Fibroblast of skin of back (primary cell): ENCODE measurements at regions not wholly inside any gene's neighbourhood (a gene's known extent, or its start where the extent isn't known, plus 50 kb on each side); places are given as distances from the start of the nearest gene placed in this dataset.

ENCODE experiments used
- DNase-seq: peaks from one replicate; pipeline ENCODE4 v3.0.0-alpha.2; 2013

- no peak for DNase-seq
These were observed 473.9 kb upstream of the EEF2KMT start for GRCh38 chr16:5571446-5571845.

- no peak for DNase-seq
These were observed 464.2 kb upstream of the EEF2KMT start for GRCh38 chr16:5561800-5562199.

DNA sequence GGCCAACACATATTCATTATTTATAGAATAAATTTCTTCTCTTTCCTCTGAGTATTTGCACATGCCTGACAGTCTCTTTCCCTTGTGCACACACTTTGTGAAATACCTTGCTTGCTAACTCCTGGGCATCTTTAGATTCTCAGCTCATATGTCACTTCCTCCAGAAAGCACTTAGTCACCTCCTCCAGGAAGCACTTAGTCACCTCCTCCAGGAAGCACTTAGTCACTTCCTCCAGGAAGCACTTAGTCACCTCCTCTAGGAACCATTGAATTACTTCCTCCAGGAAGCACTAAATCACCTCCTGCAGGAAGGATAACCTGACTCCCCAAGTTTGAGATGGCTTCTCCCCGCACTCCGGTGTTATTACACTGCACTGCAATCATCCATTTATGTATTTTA, 462.5 kb upstream of the EEF2KMT start:
- DNase-seq = no peak

DNA sequence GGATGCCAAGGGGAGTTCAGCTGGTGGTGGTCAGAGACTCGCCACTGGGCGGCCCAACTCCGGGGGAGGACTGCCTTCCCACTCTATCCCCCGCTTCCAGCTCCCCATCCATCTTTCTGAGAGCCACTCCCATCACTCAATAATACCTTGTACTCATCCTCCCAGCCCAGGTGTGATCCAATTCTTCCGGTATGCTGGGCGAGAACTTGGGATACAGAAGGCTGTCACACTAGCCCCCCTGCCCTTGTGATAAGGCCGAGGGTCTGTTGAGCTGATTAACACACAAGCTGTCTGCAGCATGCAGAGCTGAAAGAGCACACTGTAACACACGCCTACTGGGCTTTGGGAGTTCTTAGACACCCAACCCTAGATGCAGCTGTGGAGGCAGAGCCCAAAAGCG, 460.4 kb upstream of the EEF2KMT start:
- no peak for DNase-seq

- no peak for DNase-seq
These were observed 459.9 kb upstream of the EEF2KMT start for GRCh38 chr16:5557448-5557847.

GRCh38 chr16:5556158-5556810, 458.7 kb upstream of the EEF2KMT start:
- no peak for DNase-seq

GRCh38 chr16:5551909-5552308, 454.3 kb upstream of the EEF2KMT start:
- no peak for DNase-seq

- no peak for DNase-seq
These were observed 452.2 kb upstream of the EEF2KMT start for GRCh38 chr16:5549802-5550201.

DNA sequence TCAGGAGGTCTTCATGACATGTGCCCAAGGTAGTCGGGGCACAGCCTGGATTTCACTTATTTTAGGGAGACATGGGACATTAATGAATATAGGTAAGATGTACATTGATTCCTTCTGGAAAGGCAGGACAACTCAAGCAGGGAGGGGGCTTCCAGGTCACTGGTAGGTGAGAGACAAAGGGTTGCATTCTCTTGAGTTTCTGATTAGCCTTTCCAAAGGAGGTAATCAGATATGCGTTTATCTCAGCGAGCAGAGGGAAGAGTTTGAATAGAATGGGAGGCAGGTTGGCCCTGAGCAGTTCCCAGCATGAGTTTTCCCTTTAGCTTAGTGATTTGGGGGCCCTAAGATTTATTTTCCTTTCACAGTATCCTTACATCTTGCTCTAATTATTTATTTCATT, 443.8 kb upstream of the EEF2KMT start:
- DNase-seq = no peak

DNA sequence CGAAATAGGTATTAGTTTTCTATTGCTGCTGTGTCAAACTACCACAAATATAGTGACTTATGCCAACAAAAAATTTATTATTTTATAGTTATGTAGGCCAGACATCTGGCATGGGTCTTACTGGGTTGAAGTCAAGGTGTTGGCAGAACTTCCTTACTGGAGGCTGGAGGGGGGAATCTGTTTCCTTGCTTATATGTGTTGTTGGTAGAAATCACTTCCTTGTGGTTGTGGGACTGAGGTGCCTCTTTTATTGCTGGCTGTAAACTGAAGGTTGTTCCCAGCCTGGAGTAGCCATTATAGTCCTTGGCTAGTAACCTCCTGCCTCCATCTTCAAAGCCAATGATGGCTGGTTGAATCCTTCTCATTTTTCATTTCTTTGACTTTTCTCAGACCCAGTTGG, 439.8 kb upstream of the EEF2KMT start:
- DNase-seq = no peak

DNA sequence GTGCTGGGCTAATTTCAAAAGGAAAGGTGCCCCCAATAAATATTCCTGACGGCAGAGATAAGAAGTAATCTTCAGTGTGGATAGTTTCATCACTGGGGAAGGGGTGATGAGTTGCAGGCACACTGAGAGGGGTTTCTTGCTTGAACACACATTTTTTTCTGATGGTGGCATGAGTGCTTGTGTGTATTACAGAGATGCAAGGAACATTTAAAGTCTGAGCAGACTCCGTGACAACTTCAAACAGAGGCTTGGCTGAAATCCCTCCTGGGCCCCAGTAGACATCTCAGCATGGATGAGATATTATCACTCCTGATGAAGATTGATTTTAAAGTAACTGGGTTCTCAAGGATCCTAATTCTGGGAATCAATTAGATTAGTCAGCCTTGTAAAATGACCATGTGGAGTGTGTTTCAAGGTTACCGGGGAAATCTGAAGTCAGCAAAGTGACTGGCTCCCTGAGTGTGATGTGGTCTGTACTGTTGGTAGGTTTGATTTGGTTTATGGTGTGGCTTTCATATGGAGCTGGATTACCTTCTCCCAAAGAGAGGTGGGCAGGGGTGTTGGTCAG, 435.8 kb upstream of the EEF2KMT start:
- no peak for DNase-seq

DNA sequence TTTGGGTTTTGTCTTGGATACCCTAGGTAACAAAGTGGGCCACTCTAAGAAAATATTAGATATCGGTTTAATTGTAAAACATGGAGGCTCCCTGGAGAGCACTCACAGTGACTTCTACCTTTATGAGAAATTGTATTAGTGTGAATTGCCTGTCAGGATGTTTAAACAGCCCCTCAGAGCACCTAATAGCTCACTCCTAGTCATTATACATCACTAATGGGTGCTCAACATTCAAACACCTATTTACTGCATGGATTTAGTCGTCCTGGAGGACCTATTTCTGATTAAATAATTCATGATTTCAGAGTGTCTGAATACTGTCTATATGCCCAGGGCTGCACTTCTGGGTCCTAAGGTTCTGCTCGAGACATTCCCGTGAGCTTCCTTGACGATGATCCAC, 430.2 kb upstream of the EEF2KMT start:
- no peak for DNase-seq

DNA sequence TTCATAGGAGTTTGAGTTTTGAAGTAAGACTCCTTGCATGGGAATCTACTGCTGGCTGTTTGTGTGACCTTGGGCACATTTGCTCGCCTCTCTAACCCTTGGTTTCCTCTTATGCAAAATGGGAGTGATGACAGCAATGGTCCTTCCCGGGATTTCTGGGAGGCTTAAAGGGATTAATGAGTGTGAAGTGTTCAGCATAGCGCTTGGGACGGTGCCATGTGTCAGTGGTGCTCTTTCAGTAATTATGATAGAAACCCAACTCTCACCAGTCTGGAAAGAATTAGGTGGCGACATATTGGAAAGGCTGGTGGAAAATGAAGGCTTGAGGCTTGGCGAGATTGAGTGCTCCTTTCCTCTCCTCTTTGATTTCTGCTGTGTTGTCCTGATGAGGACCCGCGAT, 429.2 kb upstream of the EEF2KMT start:
- DNase-seq = no peak

GRCh38 chr16:5523829-5524228, 426.2 kb upstream of the EEF2KMT start:
- no peak for DNase-seq

GRCh38 chr16:5516115-5516514, 418.5 kb upstream of the EEF2KMT start:
- DNase-seq = no peak

- no peak for DNase-seq
These were observed 414.4 kb upstream of the EEF2KMT start for GRCh38 chr16:5512014-5512413.

DNA sequence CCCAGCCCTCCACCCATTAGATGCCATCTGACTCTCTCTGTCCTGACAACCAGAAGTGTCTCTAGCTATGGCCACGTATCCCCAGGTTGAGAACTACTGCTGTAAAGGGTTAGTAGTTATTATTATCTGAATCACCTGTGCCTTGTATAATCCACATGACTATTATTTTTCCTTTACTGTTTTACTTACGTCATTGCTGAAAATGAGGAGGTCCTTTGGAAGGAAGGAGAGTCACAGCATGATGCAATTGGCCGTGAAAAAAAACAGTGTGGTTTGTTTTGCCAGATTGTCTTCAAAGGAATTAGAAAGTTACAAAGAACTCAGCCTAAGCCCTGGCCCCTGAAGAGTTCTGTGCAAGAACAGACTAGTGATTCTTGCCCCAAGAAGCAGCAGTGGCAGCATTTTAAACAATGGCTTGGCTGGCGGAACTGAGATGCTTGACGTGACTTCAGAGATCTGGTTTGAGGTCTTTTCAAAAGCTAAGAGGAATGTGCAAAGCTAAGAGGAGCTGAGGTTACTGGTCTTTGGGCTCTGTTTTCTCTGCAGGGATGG, 413.3 kb upstream of the EEF2KMT start:
- DNase-seq = no peak

GRCh38 chr16:5509794-5510193, 412.2 kb upstream of the EEF2KMT start:
- DNase-seq = no peak

DNA sequence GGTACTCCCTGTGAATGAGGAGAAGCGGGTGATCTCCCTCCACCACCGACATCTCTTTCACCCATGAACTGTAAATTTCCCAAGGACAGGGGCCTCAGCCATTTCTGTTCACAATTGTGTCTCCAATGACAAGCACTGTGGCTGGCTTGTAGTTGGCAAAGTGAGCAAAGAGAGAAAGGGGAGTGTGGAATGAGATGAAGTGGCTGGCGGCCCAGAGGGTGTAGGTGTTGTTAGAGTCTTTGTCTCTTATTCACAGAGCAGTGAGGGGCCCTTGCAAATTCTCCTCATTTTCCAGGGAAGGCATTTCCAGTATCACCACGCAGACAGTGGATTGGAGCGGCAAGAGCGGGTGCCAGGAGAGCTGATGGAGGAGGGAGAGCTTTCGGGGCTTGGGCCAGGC, 411.7 kb upstream of the EEF2KMT start:
- DNase-seq = no peak

- no peak for DNase-seq
These were observed 410.8 kb upstream of the EEF2KMT start for GRCh38 chr16:5508371-5508770.

- DNase-seq = no peak
These were observed 408.4 kb upstream of the EEF2KMT start for GRCh38 chr16:5506021-5506420.

DNA sequence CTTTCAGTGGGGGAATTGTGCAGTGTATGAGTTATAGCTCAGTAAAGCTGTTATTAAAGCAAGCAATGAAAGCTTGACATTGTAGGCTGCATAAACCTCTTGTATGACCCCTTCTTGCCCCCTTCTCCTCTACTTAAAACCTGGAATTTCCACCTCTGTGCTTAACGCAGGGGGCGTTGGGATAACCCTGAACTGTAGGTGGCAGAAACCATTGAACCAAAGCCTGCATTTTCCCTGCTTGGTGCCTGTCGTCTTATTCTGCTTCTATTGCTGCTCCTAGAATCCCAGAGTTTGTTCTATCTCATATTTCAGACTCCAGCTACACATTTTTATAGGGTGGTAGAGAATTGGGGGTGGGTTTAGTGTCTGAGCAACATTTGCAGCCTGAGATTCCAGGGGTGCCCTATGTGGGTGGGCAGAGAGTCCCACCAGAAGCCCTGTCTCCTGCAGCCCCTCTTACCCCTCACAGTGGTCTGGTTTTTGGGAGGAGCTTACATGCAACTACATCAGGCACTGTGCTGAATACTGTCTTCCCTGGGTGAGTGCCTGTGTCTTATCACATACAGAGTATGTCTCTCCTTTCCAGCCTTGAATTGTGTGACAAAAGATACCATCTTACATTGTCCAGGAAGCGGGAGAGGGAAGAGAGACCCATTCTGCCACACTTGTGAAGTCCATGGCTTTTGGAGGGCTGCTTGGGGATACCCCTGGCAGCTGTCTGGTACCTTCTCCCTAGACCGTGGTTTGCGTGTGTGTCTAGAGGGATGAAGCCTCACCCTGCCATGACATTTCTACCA, 407.7 kb upstream of the EEF2KMT start:
- no peak for DNase-seq

GRCh38 chr16:5504064-5504781, 406.6 kb upstream of the EEF2KMT start:
- no peak for DNase-seq
